Stomach (tissue), 8 donors: ENCODE measurements at regions not wholly inside any gene's neighbourhood (a gene's known extent, or its start where the extent isn't known, plus 50 kb on each side); places are given as distances from the start of the nearest gene placed in this dataset.

Source experiments
- DNase-seq, 2 donors: peaks; one replicate each; pipeline versions ENCODE4 v3.0.0 to v3.0.0-alpha.2; 2013 to 2019
- H3K27ac ChIP-seq, 5 donors: fragments of 200-600 bp in 4 of 5; sonication (generic) in 4 of 5; one replicate each; pipeline ENCODE4 v1.5.1; 2013 to 2019; ENCODE audit warnings: mild to moderate bottlenecking in 1 of 5, moderate library complexity in 1 of 5
- H3K27me3 ChIP-seq, 3 donors: fragments of 200-600 bp; sonication (generic); one replicate each; pipeline ENCODE4 v1.5.1; 2017 to 2019; ENCODE audit warnings: mixed run types in 1 of 3
- H3K36me3 ChIP-seq, 4 donors: fragments of 200-600 bp; sonication (generic); 1 replicate in 3 of 4; 2 replicates in 1 of 4; pipeline ENCODE4 v1.5.1; 2016 to 2019
- H3K4me1 ChIP-seq, 4 donors: fragments of 200-600 bp; sonication (generic); one replicate each; pipeline ENCODE4 v1.5.1; 2016 to 2019
- H3K4me3 ChIP-seq, 4 donors: fragments of 200-600 bp; sonication (generic) in 3 of 4; one replicate each; pipeline ENCODE4 v1.5.1; 2016 to 2019; ENCODE audit warnings: mild to moderate bottlenecking in 1 of 4
- H3K9me3 ChIP-seq, 4 donors: fragments of 200-600 bp; sonication (generic); one replicate each; pipeline ENCODE4 v1.5.1; 2016 to 2019
- CTCF ChIP-seq, 7 experiments: fragments of 450-650 bp in 4 of 7; fragments of 200-600 bp in 3 of 7; sonication (generic) in 3 of 7; IDR thresholded peaks; one replicate each; pipeline ENCODE4 v1.5.1; 2016 to 2019; ENCODE audit warnings: antibody characterized with exemption in 7 of 7, control low read depth in 2 of 7, mild to moderate bottlenecking in 1 of 7
- EP300 ChIP-seq: sonication (generic); formaldehyde crosslinking; IDR thresholded peaks from one replicate; pipeline ENCODE4 v1.6.1; 2017; ENCODE audit warnings: antibody characterized with exemption
- POLR2A ChIP-seq, 4 donors: fragments of 450-650 bp; IDR thresholded peaks; one replicate each; pipeline ENCODE4 v1.6.1; 2016; ENCODE audit warnings: antibody characterized with exemption in 4 of 4, control low read depth in 2 of 4, mild to moderate bottlenecking in 1 of 4, moderate library complexity in 1 of 4
- POLR2AphosphoS5 ChIP-seq, 3 donors: sonication (generic); formaldehyde crosslinking; IDR thresholded peaks; one replicate each; pipeline ENCODE4 v1.6.1; 2016; ENCODE audit warnings: antibody characterized with exemption in 3 of 3
- WGBS, 5 donors: extraction: QIAGEN DNeasy Blood & Tissue Kit in 3 of 5; methylation state at CpG; one replicate each; pipeline versions ENCODE4 v1.1.5 to v1.1.7; 2013 to 2018; 5-methylcytosine and 5-hydroxymethylcytosine counted together
- intact Hi-C: fragments of 100-400 bp; cut with DNase I; formaldehyde crosslinking; loops from one replicate; pipeline ENCODE4 v1.15.1; 2023; ENCODE audit warnings: low total_unique reads
- donor health status: healthy with polysubstance abuse.
- donor health status: Bipolar disorder and iron deficiency.
- donor health status: healthy.

DNA sequence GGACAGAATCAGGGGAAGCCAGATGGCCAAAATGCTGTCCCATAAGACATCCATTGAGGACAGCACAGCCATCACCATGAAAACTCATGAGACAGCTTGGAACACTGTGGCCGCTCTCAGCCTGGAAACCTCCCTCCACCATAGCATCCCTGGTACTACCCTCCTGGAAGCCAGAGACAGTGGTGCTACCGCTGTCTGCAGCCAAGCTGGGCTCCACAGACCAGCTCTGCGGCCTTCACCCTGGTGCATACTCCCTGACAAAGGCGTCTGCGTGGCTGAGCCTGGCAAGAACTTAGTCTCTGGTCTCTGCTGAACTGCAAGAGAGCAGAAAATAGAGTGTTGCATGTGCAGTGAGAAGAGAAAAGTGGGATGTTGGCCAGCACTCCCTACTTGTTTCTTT, 558.0 kb downstream of the C6orf118 start:
- 67 to 96% (median 80%) methylated on average over 5 of the region's 5 CpGs for WGBS, 5 donors
- no peak for DNase-seq

DNA sequence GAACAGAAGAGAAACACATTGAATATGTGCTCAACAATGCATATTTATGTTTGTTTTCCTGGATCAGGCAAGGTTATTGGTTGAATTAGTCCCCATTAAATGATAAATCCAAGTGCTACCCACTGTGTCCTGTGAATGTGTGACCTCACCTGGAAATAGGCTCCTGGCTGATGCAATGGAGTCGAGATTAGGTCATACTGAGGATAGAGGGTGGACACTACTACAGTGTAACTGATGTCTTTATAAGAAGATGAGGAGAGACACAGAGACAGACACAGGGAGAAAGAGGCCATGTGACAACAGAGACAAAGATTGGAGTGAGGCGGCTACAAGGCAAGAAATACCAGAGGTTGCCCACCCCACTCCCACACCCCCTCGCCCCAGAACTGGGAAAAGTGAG, 559.3 kb downstream of the C6orf118 start:
- DNase-seq, result no peak
- WGBS, 5 donors, result 55 to 68% (median 65%) methylated on average over 3 of the region's 3 CpGs
- no peak for TF ChIP-seq POLR2AphosphoS5 (IDR thresholded peaks at IDR 0.05)
- TF ChIP-seq EP300, result no peak
- no peak for TF ChIP-seq POLR2A (IDR thresholded peaks at IDR 0.05)
- TF ChIP-seq CTCF (IDR thresholded peaks at IDR 0.05), result no peak

More for the DNA sequence above, 558.0 kb downstream of the C6orf118 start:
- Histone ChIP-seq H3K4me3 (no peak overlapping the region), H3K4me1 (peaks cover 0 to 5% (median 0%) of the 10 kb centered on the region in 4 donors), H3K36me3 (no peaks in the 10 kb centered on the region), H3K9me3 (peaks cover 0 to 4% (median 0%) of the 10 kb centered on the region in 4 donors), H3K27ac (no peak overlapping the region), H3K27me3 (no peaks in the 10 kb centered on the region)
- TF ChIP-seq POLR2AphosphoS5 (IDR thresholded peaks at IDR 0.05) (no peak), EP300 (no peak), CTCF (IDR thresholded peaks at IDR 0.05) (no peak), POLR2A (IDR thresholded peaks at IDR 0.05) (no peak)
- intact Hi-C loops, result no loop called here

GRCh38 chr6:164749221-164750064, 560.0 kb downstream of the C6orf118 start:
- DNase-seq, result peak in 1 of 2 donors; percentile 71
- H3K27me3 ChIP-seq, result no peaks in the 10 kb centered on the region
- peaks cover 0 to 4% (median 2%) of the 10 kb centered on the region in 4 donors for H3K9me3 ChIP-seq
- no peak overlapping the region for H3K27ac ChIP-seq
- peaks cover 0 to 5% (median 0%) of the 10 kb centered on the region in 4 donors for H3K4me1 ChIP-seq
- no peak overlapping the region for H3K4me3 ChIP-seq
- intact Hi-C loops, result no loop called here
- WGBS, 5 donors, result 25 to 39% (median 31%) methylated on average over 9 of the region's 9 CpGs
- H3K36me3 ChIP-seq, result no peaks in the 10 kb centered on the region
- TF ChIP-seq CTCF (IDR thresholded peaks at IDR 0.05) (no peak), EP300 (no peak), POLR2A (IDR thresholded peaks at IDR 0.05) (no peak)

More for the DNA sequence above, 559.3 kb downstream of the C6orf118 start:
- Histone ChIP-seq H3K4me1 (peaks cover 0 to 5% (median 0%) of the 10 kb centered on the region in 4 donors), H3K4me3 (no peak overlapping the region), H3K27me3 (no peaks in the 10 kb centered on the region), H3K27ac (no peak overlapping the region), H3K9me3 (peaks cover 0 to 4% (median under 1%) of the 10 kb centered on the region in 4 donors), H3K36me3 (no peaks in the 10 kb centered on the region)
- intact Hi-C loops, result no loop called here

DNA sequence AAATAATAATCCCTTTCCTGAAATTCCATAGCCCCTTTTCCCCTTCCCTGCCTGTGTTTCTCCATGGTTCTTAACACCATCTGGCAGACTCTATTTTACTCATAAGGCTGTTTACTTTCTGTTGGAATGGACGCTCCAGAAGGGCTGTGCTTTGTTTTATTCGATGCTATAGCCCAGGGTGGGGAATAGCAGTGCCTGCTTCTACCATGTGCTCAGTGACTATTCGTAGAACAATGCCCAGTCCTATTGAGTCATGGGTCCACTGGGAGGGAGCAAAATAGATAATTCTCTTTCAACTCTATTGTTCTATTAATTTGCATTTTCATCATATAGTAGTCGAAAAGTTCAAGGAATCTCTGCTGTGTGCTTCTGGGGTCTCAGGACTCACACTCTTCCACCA, 565.1 kb downstream of the C6orf118 start:
- no peak overlapping the region for H3K27ac ChIP-seq
- DNase-seq, result no peak
- TF ChIP-seq POLR2A (IDR thresholded peaks at IDR 0.05), result no peak
- TF ChIP-seq EP300, result no peak
- no peak for TF ChIP-seq CTCF (IDR thresholded peaks at IDR 0.05)
- TF ChIP-seq POLR2AphosphoS5 (IDR thresholded peaks at IDR 0.05), result no peak
- H3K36me3 ChIP-seq, result no peaks in the 10 kb centered on the region
- 73 to 83% (median 78%) methylated on average over 4 of the region's 4 CpGs for WGBS, 5 donors
- intact Hi-C loops, result no loop called here
- no peaks in the 10 kb centered on the region for H3K27me3 ChIP-seq
- H3K4me1 ChIP-seq, result peaks cover 0 to 2% (median 0%) of the 10 kb centered on the region in 4 donors
- peaks cover 0 to 4% (median 0%) of the 10 kb centered on the region in 4 donors for H3K9me3 ChIP-seq
- no peak overlapping the region for H3K4me3 ChIP-seq
